DOHH2 (cell line): ENCODE measurements at regions not wholly inside any gene's neighbourhood (a gene's known extent, or its start where the extent isn't known, plus 50 kb on each side); places are given as distances from the start of the nearest gene placed in this dataset.

ENCODE experiments used
- H3F3A ChIP-seq: fragments of 200-600 bp; sonication (generic), shearing (Covaris generic); 2 replicates; pipeline ENCODE4 v1.6.0; 2016; ENCODE audit warnings: antibody characterized with exemption, mild to moderate bottlenecking; ENCODE audit not compliant: control insufficient read depth, insufficient read depth
- H3K27ac ChIP-seq: fragments of 200-600 bp; sonication (generic); 2 replicates; pipeline ENCODE4 v1.5.1; 2014; ENCODE audit warnings: low read depth, mild to moderate bottlenecking, low read length, moderate library complexity
- H3K27me3 ChIP-seq: fragments of 200-600 bp; sonication (generic); 2 replicates; pipeline ENCODE4 v1.6.1; 2014; ENCODE audit warnings: mild to moderate bottlenecking, low read length, mixed read lengths; ENCODE audit not compliant: control insufficient read depth
- H3K36me3 ChIP-seq: fragments of 200-600 bp; sonication (generic); 2 replicates; pipeline ENCODE4 v1.6.1; 2014; ENCODE audit warnings: mild to moderate bottlenecking, low read length, moderate library complexity, mixed read lengths; ENCODE audit not compliant: control insufficient read depth
- H3K4me1 ChIP-seq: fragments of 200-600 bp; sonication (generic); 2 replicates; pipeline ENCODE4 v1.6.1; 2014; ENCODE audit warnings: mild to moderate bottlenecking, low read length, mixed read lengths; ENCODE audit not compliant: control insufficient read depth
- H3K4me2 ChIP-seq: fragments of 200-600 bp; sonication (generic); 2 replicates; pipeline ENCODE4 v1.6.0; 2014; ENCODE audit warnings: mild to moderate bottlenecking, low read length, moderate library complexity
- H3K4me3 ChIP-seq: fragments of 200-600 bp; sonication (generic); 2 replicates; pipeline ENCODE4 v1.5.1; 2014; ENCODE audit warnings: mild to moderate bottlenecking, low read length, mixed read lengths
- H3K79me2 ChIP-seq: fragments of 200-600 bp; sonication (generic); 2 replicates; pipeline ENCODE4 v1.6.1; 2014; ENCODE audit warnings: mild to moderate bottlenecking, low read length, mixed read lengths; ENCODE audit not compliant: control insufficient read depth
- H3K9me2 ChIP-seq: fragments of 200-600 bp; sonication (generic); replicated peaks from 2 replicates; pipeline ENCODE4 v1.6.1; 2014; ENCODE audit warnings: mild to moderate bottlenecking, low read length, mixed read lengths; ENCODE audit not compliant: control insufficient read depth
- H3K9me3 ChIP-seq: fragments of 200-600 bp; sonication (generic); 2 replicates; pipeline ENCODE4 v1.6.1; 2014; ENCODE audit warnings: antibody characterized with exemption, low read length, mixed read lengths; ENCODE audit not compliant: control insufficient read depth, insufficient read depth
- H4K20me1 ChIP-seq: fragments of 200-600 bp; sonication (generic); 2 replicates; pipeline ENCODE4 v1.6.0; 2014; ENCODE audit warnings: low read depth, mild to moderate bottlenecking, antibody characterized with exemption, low read length, moderate library complexity; ENCODE audit not compliant: control insufficient read depth, insufficient read depth
- EZH2phosphoT487 ChIP-seq: fragments of 200-600 bp; sonication (generic); IDR thresholded peaks from 2 replicates; pipeline ENCODE4 v1.6.1; 2017; ENCODE audit warnings: borderline replicate concordance, mild to moderate bottlenecking, antibody characterized with exemption, low read length, moderate library complexity, mixed read lengths
- TF ChIP-seq, protein P1 (sequence below): fragments of 200-600 bp; sonication (generic); IDR thresholded peaks from one replicate; pipeline ENCODE4 v1.5.1; 2014; ENCODE audit warnings: antibody characterized with exemption, mild to moderate bottlenecking, low read depth, low read length; ENCODE audit not compliant: poor library complexity, severe bottlenecking

GRCh38 chr2:241947401-241947800, 77.9 kb downstream of the RTP5 start:
- no peak overlapping the region for H3K4me3 ChIP-seq
- H3K9me3 ChIP-seq: no peaks in the 10 kb centered on the region
- H3K4me2 ChIP-seq: no peak overlapping the region
- H3K27ac ChIP-seq: no peak overlapping the region
- no peaks in the 10 kb centered on the region for H3F3A ChIP-seq
- H3K9me2 ChIP-seq: no peaks in the 10 kb centered on the region
- TF ChIP-seq, protein P1, sequence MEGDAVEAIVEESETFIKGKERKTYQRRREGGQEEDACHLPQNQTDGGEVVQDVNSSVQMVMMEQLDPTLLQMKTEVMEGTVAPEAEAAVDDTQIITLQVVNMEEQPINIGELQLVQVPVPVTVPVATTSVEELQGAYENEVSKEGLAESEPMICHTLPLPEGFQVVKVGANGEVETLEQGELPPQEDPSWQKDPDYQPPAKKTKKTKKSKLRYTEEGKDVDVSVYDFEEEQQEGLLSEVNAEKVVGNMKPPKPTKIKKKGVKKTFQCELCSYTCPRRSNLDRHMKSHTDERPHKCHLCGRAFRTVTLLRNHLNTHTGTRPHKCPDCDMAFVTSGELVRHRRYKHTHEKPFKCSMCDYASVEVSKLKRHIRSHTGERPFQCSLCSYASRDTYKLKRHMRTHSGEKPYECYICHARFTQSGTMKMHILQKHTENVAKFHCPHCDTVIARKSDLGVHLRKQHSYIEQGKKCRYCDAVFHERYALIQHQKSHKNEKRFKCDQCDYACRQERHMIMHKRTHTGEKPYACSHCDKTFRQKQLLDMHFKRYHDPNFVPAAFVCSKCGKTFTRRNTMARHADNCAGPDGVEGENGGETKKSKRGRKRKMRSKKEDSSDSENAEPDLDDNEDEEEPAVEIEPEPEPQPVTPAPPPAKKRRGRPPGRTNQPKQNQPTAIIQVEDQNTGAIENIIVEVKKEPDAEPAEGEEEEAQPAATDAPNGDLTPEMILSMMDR: no peak
- TF ChIP-seq EZH2phosphoT487: no peak
- peaks cover 11% of the 10 kb centered on the region for H3K4me1 ChIP-seq
- H4K20me1 ChIP-seq: no peaks in the 10 kb centered on the region
- no peaks in the 10 kb centered on the region for H3K36me3 ChIP-seq
- no peaks in the 10 kb centered on the region for H3K79me2 ChIP-seq
- H3K27me3 ChIP-seq: no peaks in the 10 kb centered on the region

GRCh38 chr2:241947876-241948275, 78.3 kb downstream of the RTP5 start:
- Histone ChIP-seq H3K9me3 (no peaks in the 10 kb centered on the region), H3K79me2 (no peaks in the 10 kb centered on the region), H3K27ac (no peak overlapping the region)

DNA sequence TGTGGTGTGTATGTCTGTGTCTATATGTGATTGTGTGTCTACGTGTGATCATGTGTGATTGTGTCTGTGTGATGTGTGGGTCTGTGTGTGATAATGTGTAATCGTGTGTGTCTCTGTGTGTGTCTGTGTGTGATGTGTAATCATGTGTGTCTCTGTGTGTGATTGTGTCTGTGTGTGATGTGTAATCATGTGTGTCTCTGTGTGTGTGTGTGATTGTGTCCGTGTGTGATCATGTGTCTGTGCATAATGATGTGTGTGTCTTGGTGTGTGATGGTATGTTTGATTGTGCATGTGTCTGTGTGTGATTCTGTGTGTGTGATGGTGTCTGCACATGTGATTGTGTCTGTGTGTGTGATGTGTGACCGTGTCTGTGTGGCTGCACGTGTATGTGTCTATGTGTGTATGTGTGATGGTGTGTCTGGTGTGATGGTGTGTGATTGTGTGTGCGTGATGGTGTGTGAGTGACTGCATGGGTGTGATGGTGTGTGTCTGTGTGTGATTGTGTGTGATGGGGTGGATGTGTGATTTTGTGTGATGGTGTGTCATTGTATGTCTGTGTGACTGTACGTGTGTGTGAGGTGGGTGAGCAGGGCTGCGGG, 78.9 kb downstream of the RTP5 start:
- Histone ChIP-seq H3K27me3 (no peaks in the 10 kb centered on the region), H3K79me2 (no peaks in the 10 kb centered on the region), H3K9me3 (no peaks in the 10 kb centered on the region), H4K20me1 (no peaks in the 10 kb centered on the region), H3F3A (no peaks in the 10 kb centered on the region), H3K9me2 (no peaks in the 10 kb centered on the region), H3K4me3 (no peak overlapping the region), H3K4me1 (peaks cover 11% of the 10 kb centered on the region), H3K4me2 (no peak overlapping the region), H3K27ac (no peak overlapping the region), H3K36me3 (no peaks in the 10 kb centered on the region)
- TF ChIP-seq, protein P1: no peak
- TF ChIP-seq EZH2phosphoT487: no peak

More at GRCh38 chr2:241947876-241948275, 78.3 kb downstream of the RTP5 start:
- no peak overlapping the region for H3K4me2 ChIP-seq
- no peaks in the 10 kb centered on the region for H3K9me2 ChIP-seq
- H3K4me3 ChIP-seq: no peak overlapping the region
- no peaks in the 10 kb centered on the region for H4K20me1 ChIP-seq
- no peaks in the 10 kb centered on the region for H3K36me3 ChIP-seq
- TF ChIP-seq EZH2phosphoT487: no peak
- TF ChIP-seq, protein P1: no peak
- no peaks in the 10 kb centered on the region for H3K27me3 ChIP-seq
- H3F3A ChIP-seq: no peaks in the 10 kb centered on the region
- peaks cover 11% of the 10 kb centered on the region for H3K4me1 ChIP-seq
